ENCODE measurements at regions not wholly inside any gene's neighbourhood (a gene's known extent, or its start where the extent isn't known, plus 50 kb on each side); places are given as distances from the start of the nearest gene placed in this dataset.

DNA sequence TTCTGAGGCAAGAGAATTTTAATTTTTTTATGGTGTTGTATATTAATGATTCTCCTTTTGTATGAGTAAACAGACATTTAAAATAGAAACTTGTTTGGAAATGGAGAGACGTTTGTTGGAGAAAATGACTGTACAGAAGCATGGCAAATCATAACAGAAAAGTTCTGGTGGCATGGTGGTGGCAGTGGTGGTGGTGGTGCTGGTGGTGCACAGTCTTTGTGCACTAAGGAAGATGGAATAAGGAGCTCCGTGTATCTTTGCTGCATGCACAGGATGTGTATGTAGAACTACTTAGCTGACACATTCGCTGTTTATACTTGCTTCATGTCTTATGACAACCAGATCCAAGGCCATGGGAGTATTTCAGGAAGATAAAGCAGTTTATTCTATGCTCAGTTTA is 294.9 kb downstream of the UTRN start:
- H4K20me1 ChIP-seq (ENCODE audit: insufficient read depth, low read length) = no peaks in the 10 kb centered on the region
- in situ Hi-C loops (cut with HindIII; ENCODE audit: extremely low pct_ligation_motif_present, low pct_unique_long_range_greater_than_20kb) = loop anchor here (5.0 to 10.0 kb wide), 4 partner anchors 357 to 1055 kb away; no protein-coding TSS in a partner anchor
- no peaks in the 10 kb centered on the region for H3K9me3 ChIP-seq (ENCODE audit: low read length)
- peaks cover 42% of the 10 kb centered on the region for H3K4me1 ChIP-seq (ENCODE audit: insufficient read depth, low read length)
- ChIA-PET POLR2A (no interaction called here), CTCF (ENCODE audit: low intra/inter-chr PET ratio, low total read pairs) (no interaction called here)
- no peak for ATAC-seq
- H3K9ac ChIP-seq (ENCODE audit: insufficient read depth, low read depth, low read length) = no peak overlapping the region
- H3K4me3 ChIP-seq (replicated peaks in 1 of 3; ENCODE audit: insufficient read depth in 1 of 3, low read depth in 2 of 3, low read length in 3 of 3) = no peak overlapping the region
- no peaks in the 10 kb centered on the region for H3K27me3 ChIP-seq (ENCODE audit: control insufficient read depth in 1 of 2, insufficient read depth in 2 of 2, low read length in 2 of 2)
- no peak overlapping the region for H3K4me2 ChIP-seq (ENCODE audit: low read depth, low read length)
- WGBS (ENCODE audit: low lambda C conversion rate) = 94% methylated on average over 3 of the region's 3 CpGs
- TF ChIP-seq ZSCAN21 (CRISPR knock-in tag; IDR thresholded peaks at IDR 0.05; ENCODE audit: borderline replicate concordance) (no peak), KDM5A (IDR thresholded peaks at IDR 0.05; ENCODE audit: borderline replicate concordance, low read length) (no peak), SP2 (CRISPR knock-in tag; IDR thresholded peaks at IDR 0.05) (no peak), ZNF335 (CRISPR knock-in tag; IDR thresholded peaks at IDR 0.05) (no peak), REL (CRISPR knock-in tag; conservative IDR thresholded peaks at IDR 0.05) (no peak), EED (CRISPR knock-in tag; IDR thresholded peaks at IDR 0.05) (no peak), ZNF30 (CRISPR knock-in tag; IDR thresholded peaks at IDR 0.05) (no peak), ZNF7 (CRISPR knock-in tag; IDR thresholded peaks at IDR 0.05) (no peak), MAFF (IDR thresholded peaks at IDR 0.05; ENCODE audit: low read depth, low read length) (no peak), FOXA1 (IDR thresholded peaks at IDR 0.05) (no peak), FOXA1 (CRISPR knock-in tag; IDR thresholded peaks at IDR 0.05) (no peak)
- TF ChIP-seq, protein P1, sequence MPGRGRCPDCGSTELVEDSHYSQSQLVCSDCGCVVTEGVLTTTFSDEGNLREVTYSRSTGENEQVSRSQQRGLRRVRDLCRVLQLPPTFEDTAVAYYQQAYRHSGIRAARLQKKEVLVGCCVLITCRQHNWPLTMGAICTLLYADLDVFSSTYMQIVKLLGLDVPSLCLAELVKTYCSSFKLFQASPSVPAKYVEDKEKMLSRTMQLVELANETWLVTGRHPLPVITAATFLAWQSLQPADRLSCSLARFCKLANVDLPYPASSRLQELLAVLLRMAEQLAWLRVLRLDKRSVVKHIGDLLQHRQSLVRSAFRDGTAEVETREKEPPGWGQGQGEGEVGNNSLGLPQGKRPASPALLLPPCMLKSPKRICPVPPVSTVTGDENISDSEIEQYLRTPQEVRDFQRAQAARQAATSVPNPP (CRISPR knock-in tag; IDR thresholded peaks at IDR 0.05) = no peak
- no peak overlapping the region for H3K27ac ChIP-seq (ENCODE audit: extremely low read length, insufficient read depth, low read length)
- H3K36me3 ChIP-seq (replicated peaks in 1 of 2; ENCODE audit: control insufficient read depth in 1 of 2, insufficient read depth in 2 of 2, low read length in 2 of 2) = peaks cover 21 to 42% of the 10 kb centered on the region in 2 experiments
- intact Hi-C loops (cut with micrococcal nuclease; ENCODE audit: unreplicated experiment) = no loop called here
- H3K79me2 ChIP-seq (ENCODE audit: insufficient read depth, low read length) = no peaks in the 10 kb centered on the region
- no peak for FAIRE-seq
- no peak overlapping the region for H2AFZ ChIP-seq (ENCODE audit: low read length)
- no peak for DNase-seq (ENCODE audit: low spot score)
- BruUV-seq (replicated peaks) = no TSS peak

All from HepG2 (cell line).